ENCODE measurements at regions not wholly inside any gene's neighbourhood (a gene's known extent, or its start where the extent isn't known, plus 50 kb on each side); places are given as distances from the start of the nearest gene placed in this dataset.

- no peaks in the 10 kb centered on the region for H3K27me3 ChIP-seq (ENCODE audit: insufficient read depth, insufficient read length)
- no peak overlapping the region for H3K9ac ChIP-seq (ENCODE audit: insufficient read length, low read depth)
- no peak for DNase-seq (ENCODE audit: low read depth, low spot score)
- no peaks in the 10 kb centered on the region for H3K4me1 ChIP-seq (ENCODE audit: insufficient read depth, insufficient read length)
- H3K4me3 ChIP-seq (ENCODE audit: insufficient read length, low read depth): no peak overlapping the region
- no peaks in the 10 kb centered on the region for H3K36me3 ChIP-seq (ENCODE audit: insufficient read depth, insufficient read length, low read length)
- TF ChIP-seq SUZ12 (IDR thresholded peaks at IDR 0.05; ENCODE audit: extremely low read depth, insufficient read depth, insufficient read length) (no peak), ZNF274 (IDR thresholded peaks at IDR 0.05; ENCODE audit: low read depth, low read length) (no peak), YY1 (IDR thresholded peaks at IDR 0.05; ENCODE audit: insufficient read depth, insufficient read length) (no peak)
- H3K9me3 ChIP-seq (ENCODE audit: insufficient read depth, low read length): no peaks in the 10 kb centered on the region
These were observed 55.4 kb upstream of the PRKX start for GRCh38 chrX:3768881-3769280.

Measured in NT2/D1 (cell line).